GM19452 (cell line): ENCODE measurements at regions not wholly inside any gene's neighbourhood (a gene's known extent, or its start where the extent isn't known, plus 50 kb on each side); places are given as distances from the start of the nearest gene placed in this dataset.
"Not testable (repeated sequence)": the region's sequence is repeated elsewhere in the genome, so short reads cannot be mapped to it uniquely, and the experiment has no call there.

ENCODE experiments used
- ATAC-seq: cut with Tn5 transposase; IDR thresholded peaks from one replicate; pipeline ENCODE4 v1.9.1; 2021; ENCODE audit not compliant: unreplicated experiment

GRCh38 chr13:73532987-73533510, 474.2 kb downstream of the KLF5 start:
- no peak for ATAC-seq

- no peak for ATAC-seq
These were observed 473.8 kb downstream of the KLF5 start for GRCh38 chr13:73532582-73532981.

GRCh38 chr13:73531014-73531413, 472.2 kb downstream of the KLF5 start:
- ATAC-seq: no peak

- no peak for ATAC-seq
These were observed 464.1 kb downstream of the KLF5 start for GRCh38 chr13:73522937-73523336.

- no peak for ATAC-seq
These were observed 463.2 kb downstream of the KLF5 start for GRCh38 chr13:73521985-73522524.

GRCh38 chr13:73521290-73521624, 462.5 kb downstream of the KLF5 start:
- ATAC-seq: no peak

GRCh38 chr13:73520566-73521289, 461.9 kb downstream of the KLF5 start:
- no peak for ATAC-seq

- ATAC-seq: not testable (repeated sequence)
These were observed 461.3 kb downstream of the KLF5 start for GRCh38 chr13:73520135-73520534.

GRCh38 chr13:73519396-73520116, 460.8 kb downstream of the KLF5 start:
- ATAC-seq: no peak

GRCh38 chr13:73517766-73518165, 459.0 kb downstream of the KLF5 start:
- ATAC-seq: no peak

- no peak for ATAC-seq
These were observed 457.9 kb downstream of the KLF5 start for GRCh38 chr13:73516731-73517130.

GRCh38 chr13:73514208-73514607, 455.4 kb downstream of the KLF5 start:
- no peak for ATAC-seq

GRCh38 chr13:73513751-73514150, 454.9 kb downstream of the KLF5 start:
- no peak for ATAC-seq

GRCh38 chr13:73508841-73509240, 450.0 kb downstream of the KLF5 start:
- no peak for ATAC-seq

- ATAC-seq: no peak
These were observed 446.6 kb downstream of the KLF5 start for GRCh38 chr13:73505376-73505890.

GRCh38 chr13:73499695-73500094, 440.9 kb downstream of the KLF5 start:
- no peak for ATAC-seq

GRCh38 chr13:73497430-73497829, 438.6 kb downstream of the KLF5 start:
- no peak for ATAC-seq

GRCh38 chr13:73496711-73497110, 437.9 kb downstream of the KLF5 start:
- ATAC-seq: no peak

- no peak for ATAC-seq
These were observed 434.0 kb downstream of the KLF5 start for GRCh38 chr13:73492811-73493210.

- no peak for ATAC-seq
These were observed 423.8 kb downstream of the KLF5 start for GRCh38 chr13:73482556-73482955.

- no peak for ATAC-seq
These were observed 423.2 kb downstream of the KLF5 start for GRCh38 chr13:73481886-73482445.
